LoVo (cell line): ENCODE measurements at regions not wholly inside any gene's neighbourhood (a gene's known extent, or its start where the extent isn't known, plus 50 kb on each side); places are given as distances from the start of the nearest gene placed in this dataset.
"Not testable (repeated sequence)": the region's sequence is repeated elsewhere in the genome, so short reads cannot be mapped to it uniquely, and the experiment has no call there.

Experiments used
- DNase-seq: peaks from one replicate; pipeline ENCODE4 v3.0.0-alpha.2; 2016; ENCODE audit warnings: low spot score

DNA sequence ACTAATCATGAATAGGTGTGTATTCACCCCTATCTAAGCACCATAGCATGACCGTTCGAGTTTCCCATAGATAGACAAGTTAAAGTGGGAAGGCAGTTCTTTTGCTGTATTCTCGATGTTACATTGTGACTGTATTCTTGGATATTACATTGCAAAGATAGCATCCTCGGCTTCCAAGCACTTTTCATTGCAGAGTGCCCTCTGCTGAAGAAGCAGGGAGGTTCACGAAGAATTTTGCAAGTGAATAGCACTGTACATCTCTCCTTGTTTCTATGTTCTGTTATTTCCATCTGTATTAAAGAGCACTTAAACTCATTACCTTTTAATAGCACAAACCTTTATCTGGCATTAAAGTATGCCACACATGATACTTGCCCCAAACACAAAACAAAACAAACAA lies 426.7 kb upstream of the ARX start:
- DNase-seq, result no peak

DNA sequence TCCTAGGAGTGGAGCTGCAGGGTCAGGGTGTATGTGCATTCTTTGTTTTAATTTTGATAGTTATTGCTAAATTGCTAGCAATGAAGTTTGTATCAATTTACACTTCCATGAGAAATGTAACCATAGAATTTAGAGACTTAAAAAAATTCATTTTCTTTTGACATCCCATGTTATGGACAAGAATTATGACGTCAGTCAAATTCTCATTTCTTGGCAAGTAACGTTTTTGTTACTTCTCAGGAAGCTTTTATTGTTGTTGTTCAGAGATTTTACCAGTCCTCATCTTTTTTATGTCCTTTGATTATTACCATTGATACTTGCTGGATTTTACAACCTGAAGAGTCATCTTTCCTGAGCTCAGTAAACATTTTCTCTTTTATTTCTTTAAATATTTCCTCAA lies 417.5 kb upstream of the ARX start:
- no peak for DNase-seq

- no peak for DNase-seq
These were observed 416.6 kb upstream of the ARX start for GRCh38 chrX:25432396-25432795.

GRCh38 chrX:25427873-25428555 lies 412.2 kb upstream of the ARX start:
- DNase-seq, result no peak

- DNase-seq, result not testable (repeated sequence)
These were observed 388.4 kb upstream of the ARX start for GRCh38 chrX:25404163-25404562.

GRCh38 chrX:25389266-25389665 lies 373.5 kb upstream of the ARX start:
- DNase-seq, result no peak

DNA sequence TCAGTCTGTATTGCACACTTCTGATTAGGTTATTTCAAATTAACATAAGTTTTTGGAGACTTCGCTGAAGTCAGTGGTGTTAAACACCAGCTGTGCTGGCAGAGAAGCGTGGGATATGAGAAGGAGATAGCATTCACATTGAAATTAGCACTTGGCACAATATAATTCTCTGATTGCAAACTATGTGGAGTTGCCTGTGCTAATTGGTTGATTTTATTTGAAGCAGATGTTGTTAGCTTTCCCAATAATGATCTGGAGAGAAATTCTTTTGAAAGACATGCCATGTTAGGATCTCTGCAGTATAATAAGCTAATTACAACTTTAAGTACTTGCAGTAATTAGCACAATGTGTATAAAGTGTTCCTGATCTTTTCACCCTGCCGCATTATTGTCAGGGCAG lies 367.4 kb upstream of the ARX start:
- DNase-seq, result no peak

- DNase-seq, result no peak
These were observed 340.7 kb upstream of the ARX start for GRCh38 chrX:25356456-25356855.

GRCh38 chrX:25344161-25344936 lies 328.6 kb upstream of the ARX start:
- DNase-seq, result no peak

- no peak for DNase-seq
These were observed 327.3 kb upstream of the ARX start for GRCh38 chrX:25343060-25343459.

GRCh38 chrX:25337841-25338240 lies 322.1 kb upstream of the ARX start:
- DNase-seq, result no peak

GRCh38 chrX:25300994-25301393 lies 285.2 kb upstream of the ARX start:
- DNase-seq, result no peak

DNA sequence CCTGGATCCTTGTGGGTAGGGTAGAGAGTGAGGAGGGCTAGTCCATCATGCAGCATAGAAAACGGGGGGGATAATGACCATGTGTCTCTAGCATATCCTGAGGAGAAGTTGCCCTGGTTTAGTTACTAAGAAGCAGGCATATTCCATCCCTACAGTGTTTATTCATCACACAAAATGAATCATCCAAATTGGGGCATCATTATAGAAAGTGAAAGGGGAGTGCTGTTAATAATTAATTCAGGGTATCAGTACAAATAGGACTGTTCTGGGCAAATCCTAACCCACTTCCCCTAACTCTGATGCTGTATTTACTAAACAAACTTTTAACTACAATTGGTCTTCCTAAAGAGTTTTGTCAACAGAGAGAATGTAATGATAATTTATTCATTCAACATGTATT lies 281.1 kb upstream of the ARX start:
- DNase-seq, result no peak

DNA sequence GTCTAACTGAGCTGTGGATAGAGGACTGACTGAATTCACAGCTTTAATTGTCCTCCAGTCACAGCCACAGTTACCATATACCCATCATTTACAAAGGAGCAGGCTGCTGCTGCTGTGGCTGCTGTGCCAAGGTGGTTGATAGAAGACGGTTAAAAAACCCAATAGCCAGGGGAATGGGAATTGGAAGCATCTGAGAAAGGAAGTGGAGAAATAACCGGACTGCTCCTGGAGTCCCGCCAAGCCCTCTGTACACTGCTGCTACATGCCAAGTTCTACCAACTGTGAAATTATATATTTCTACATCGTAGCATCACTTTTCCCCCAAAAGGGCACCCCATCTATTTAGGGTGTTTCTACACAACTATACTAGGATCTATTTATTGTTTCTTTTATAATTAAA lies 279.7 kb upstream of the ARX start:
- DNase-seq, result no peak

DNA sequence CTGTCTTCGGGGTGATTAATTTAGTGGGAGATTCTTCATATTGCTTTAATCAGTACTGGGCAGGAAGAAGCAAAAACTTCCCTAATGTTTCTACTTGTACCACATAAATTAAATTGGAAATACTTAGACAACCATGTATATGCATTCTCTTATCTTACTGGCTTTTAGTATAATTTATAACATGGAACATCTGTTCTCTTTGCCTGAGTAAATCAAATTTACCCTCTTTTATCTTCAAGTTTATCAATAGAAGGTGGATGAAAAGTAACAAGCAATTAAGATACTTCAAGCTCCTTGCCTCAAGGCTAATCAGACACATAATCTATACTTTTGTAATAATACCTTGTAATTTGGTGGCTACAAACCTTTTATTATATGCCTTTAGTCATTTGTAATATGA lies 274.4 kb upstream of the ARX start:
- no peak for DNase-seq

DNA sequence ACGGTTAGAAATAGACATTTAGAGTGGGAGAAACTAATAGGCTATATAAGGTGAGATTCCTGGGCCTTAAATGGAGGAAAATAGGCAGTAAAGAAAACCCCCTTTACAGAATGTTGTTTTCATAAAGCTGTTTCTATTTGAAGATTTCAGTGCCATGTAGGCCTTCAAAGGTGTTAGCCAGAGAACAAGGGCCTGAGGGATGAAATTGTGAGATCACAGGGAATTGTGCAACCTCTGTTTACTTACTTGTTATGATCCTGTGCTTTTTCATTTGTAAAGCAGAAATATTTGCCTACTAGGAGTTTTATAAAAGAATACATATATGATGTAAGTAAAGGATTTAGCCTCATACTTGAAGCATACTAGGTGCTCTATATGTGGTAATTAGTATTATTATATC lies 272.9 kb upstream of the ARX start:
- DNase-seq, result no peak

DNA sequence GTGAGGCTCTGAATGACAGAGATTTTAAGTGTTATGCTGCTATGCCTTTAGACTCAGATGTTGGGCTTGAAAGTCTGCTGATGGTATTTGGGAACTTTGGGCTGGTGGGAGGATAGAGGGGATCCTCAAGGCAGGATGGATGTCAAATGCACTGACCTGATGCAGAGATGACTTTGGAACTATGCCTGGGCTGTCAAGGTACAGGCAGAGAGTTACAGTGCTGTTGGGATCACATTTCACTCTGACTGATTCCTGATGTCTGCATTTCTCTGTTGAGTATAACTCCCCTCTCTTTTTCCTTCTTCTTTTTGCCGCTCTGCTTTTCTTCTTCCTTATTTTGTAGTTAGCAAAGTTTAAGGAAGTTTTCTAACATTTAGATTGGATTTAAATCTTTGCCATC lies 271.8 kb upstream of the ARX start:
- no peak for DNase-seq

- DNase-seq, result no peak
These were observed 269.8 kb upstream of the ARX start for GRCh38 chrX:25285598-25285997.

GRCh38 chrX:25279510-25279909 lies 263.7 kb upstream of the ARX start:
- DNase-seq, result no peak

DNA sequence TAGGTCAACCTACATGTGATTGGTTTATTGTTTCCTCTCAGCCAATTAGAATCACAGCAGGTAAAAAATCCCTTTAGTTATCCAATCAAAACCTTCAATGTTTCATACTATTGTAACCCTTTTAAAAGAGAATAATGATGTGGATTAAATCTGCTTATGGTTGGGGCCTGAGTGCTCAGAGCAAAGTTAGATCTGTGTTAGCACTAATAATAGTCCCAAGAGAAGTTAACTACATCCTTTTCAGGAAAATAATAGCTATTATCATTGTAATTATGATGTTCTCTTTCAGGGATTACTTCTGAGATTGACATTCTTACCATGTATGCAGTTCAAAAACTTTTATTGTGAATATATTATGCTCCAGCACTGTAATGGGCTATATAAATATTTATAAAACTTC lies 262.6 kb upstream of the ARX start:
- no peak for DNase-seq

DNA sequence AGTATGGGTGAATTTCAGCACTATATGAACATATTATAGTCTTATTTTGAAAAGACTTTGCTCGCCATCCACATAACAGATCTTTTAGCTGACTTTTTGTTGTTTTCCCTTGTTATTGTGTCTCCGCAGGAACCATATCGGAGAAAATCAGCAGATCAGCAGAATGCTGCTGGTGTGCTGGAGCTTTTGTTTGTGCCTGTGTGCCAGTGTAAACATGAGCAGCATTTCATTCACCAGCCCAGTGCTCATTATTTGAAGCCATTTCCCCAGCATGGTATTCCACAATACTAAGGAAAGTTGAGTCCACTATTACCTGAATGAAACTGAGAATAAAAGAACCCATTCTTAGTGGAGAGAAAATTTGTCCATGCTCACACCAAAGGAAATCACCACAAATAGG lies 261.8 kb upstream of the ARX start:
- no peak for DNase-seq

GRCh38 chrX:25275159-25275558 lies 259.4 kb upstream of the ARX start:
- no peak for DNase-seq

DNA sequence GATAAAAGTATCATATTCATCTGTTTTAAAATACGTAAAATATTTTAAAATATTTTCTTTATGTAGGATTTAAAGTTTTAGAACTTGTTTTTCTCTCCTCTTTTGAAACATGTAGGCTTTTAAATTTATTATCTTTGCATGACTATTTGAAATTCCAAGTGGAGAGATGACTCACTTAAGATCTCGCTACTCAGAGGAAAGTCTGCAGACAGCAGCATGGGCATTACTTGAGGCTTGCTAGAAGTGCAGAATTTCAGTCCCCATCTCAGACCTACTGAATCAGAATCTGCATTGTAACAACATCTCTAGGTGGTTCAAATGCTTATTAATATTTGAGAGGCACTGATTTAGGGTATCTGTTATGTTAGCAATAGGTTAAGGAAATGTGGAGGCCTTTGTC lies 225.7 kb upstream of the ARX start:
- no peak for DNase-seq

DNA sequence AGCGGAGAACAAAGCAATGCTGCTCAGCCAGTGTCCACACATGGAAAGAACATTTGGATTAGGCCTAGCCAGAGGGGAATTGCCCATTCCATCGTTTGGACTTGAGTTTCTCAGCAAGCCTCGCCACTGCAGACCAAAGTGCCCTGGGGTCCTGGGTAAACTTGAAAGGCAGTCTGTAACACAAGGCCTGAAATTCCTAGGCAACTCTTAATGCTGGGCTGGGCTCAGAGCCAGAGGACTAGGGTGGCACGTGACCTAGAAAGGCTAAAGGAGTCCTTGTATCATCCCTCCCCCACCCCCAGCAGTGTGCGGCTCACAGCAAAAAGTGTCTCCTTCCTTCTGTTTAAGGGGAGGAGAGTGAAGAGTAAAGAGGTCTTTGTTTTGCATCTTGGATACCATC lies 210.4 kb upstream of the ARX start:
- DNase-seq, result no peak
